DMS114 treated with DMSO at 0.1 percent for 48 hours (cell line): ENCODE measurements at regions not wholly inside any gene's neighbourhood (a gene's known extent, or its start where the extent isn't known, plus 50 kb on each side); places are given as distances from the start of the nearest gene placed in this dataset.

ENCODE experiments used
- DNase-seq: peaks from one replicate; lab custom pipeline; 2025; ENCODE audit not compliant: unreplicated experiment; lab: John Stamatoyannopoulos, UW

GRCh38 chr7:46530081-46530750, 609.1 kb upstream of the IGFBP3 start:
- no peak for DNase-seq

DNA sequence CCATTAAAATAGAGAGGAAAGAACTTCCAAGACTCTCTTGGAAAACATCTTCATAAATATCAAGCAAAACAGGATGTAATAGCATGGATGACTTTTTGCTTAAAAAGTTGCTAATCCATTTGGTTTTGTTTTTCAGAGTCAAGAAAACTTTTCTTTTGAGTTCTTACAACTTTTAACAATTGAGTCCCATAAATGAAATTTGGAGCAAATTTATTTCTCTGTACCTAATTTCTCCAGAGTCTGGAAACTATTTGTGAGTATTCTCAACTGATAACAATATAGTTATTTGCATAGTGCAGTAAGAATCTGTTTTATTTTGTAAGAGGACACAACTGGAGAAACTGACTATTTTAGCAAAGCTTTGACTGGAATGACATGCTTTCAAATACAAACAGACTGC, 606.3 kb upstream of the IGFBP3 start:
- no peak for DNase-seq

- DNase-seq, result no peak
Observed at GRCh38 chr7:46525876-46526275, 604.8 kb upstream of the IGFBP3 start.

GRCh38 chr7:46524350-46524749, 603.3 kb upstream of the IGFBP3 start:
- DNase-seq, result no peak

- DNase-seq, result no peak
Observed at GRCh38 chr7:46522354-46522906, 601.4 kb upstream of the IGFBP3 start.

DNA sequence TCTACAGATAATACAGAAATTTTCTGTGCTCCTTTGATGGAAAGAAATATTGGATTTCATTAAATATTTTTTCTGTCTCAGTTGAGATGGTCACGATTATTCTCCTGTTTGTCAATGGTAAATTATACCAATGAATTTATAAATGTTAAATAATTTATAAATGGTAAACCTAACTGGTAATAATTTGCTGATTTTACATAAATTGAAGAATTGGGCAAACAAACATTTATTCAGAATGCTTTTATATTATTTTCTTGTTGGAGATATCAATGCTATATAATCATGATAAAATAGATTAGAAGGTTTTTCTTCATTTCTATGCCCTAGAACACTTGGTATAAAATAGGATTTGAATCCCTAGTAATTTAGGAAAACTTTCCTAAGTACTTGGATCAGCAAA, 597.6 kb upstream of the IGFBP3 start:
- DNase-seq, result no peak

GRCh38 chr7:46515844-46516590, 594.9 kb upstream of the IGFBP3 start:
- DNase-seq, result no peak

GRCh38 chr7:46513447-46513848, 592.4 kb upstream of the IGFBP3 start:
- no peak for DNase-seq

DNA sequence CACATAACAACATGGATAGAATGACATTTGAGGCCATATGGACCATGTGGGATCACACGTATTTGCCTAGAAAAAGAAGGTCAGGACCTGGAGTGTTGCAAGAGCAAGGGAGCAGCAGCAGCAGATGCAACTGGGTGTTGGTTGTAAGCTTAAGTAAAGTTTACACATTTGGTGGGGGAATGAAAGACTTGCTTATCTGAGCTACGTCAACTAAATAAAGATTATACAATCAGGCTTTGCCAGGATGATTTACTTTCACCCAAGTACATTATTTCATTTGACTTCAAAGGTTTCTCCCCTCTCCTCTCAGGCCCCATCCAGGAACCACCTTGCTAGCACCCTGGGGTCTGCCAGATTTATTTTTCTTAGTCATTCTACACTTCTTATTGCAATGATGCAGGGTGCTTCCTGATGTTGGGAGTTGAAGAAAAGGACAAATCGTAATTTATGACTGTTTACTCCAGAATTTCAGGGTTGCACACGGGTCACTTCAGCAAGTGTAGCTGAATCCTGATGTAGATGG, 591.9 kb upstream of the IGFBP3 start:
- no peak for DNase-seq

- DNase-seq, result no peak
Observed at GRCh38 chr7:46511442-46512215, 590.6 kb upstream of the IGFBP3 start.

- DNase-seq, result no peak
Observed at GRCh38 chr7:46508583-46508982, 587.5 kb upstream of the IGFBP3 start.

- DNase-seq, result no peak
Observed at GRCh38 chr7:46507560-46507959, 586.5 kb upstream of the IGFBP3 start.

DNA sequence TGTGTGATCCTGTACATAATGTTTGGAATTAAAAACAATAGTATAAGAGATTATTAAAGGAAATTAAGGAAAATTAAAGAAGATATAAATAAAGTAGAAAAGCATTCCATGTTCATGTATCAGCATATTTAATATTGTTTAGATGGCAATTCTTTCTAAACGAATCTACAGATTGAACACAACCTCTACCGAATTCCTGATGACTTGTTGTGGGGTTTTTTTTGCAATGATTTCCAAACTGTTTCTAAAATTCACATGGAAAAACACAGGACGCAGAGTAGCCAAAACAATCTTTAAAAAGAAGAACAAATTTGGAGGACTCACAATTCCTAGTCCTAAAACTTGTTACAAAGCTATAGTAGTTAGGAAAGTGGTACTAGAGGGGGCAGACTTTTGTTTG, 573.4 kb upstream of the IGFBP3 start:
- DNase-seq, result no peak

- DNase-seq, result no peak
Observed at GRCh38 chr7:46494028-46494427, 573.0 kb upstream of the IGFBP3 start.

GRCh38 chr7:46493196-46493595, 572.1 kb upstream of the IGFBP3 start:
- DNase-seq, result no peak

- DNase-seq, result no peak
Observed at GRCh38 chr7:46492466-46492865, 571.4 kb upstream of the IGFBP3 start.

- no peak for DNase-seq
Observed at GRCh38 chr7:46490406-46490805, 569.3 kb upstream of the IGFBP3 start.

- no peak for DNase-seq
Observed at GRCh38 chr7:46489106-46489505, 568.0 kb upstream of the IGFBP3 start.

GRCh38 chr7:46488607-46489006, 567.5 kb upstream of the IGFBP3 start:
- no peak for DNase-seq

- DNase-seq, result no peak
Observed at GRCh38 chr7:46486256-46487206, 565.5 kb upstream of the IGFBP3 start.
